ENCODE measurements at regions not wholly inside any gene's neighbourhood (a gene's known extent, or its start where the extent isn't known, plus 50 kb on each side); places are given as distances from the start of the nearest gene placed in this dataset.

DNA sequence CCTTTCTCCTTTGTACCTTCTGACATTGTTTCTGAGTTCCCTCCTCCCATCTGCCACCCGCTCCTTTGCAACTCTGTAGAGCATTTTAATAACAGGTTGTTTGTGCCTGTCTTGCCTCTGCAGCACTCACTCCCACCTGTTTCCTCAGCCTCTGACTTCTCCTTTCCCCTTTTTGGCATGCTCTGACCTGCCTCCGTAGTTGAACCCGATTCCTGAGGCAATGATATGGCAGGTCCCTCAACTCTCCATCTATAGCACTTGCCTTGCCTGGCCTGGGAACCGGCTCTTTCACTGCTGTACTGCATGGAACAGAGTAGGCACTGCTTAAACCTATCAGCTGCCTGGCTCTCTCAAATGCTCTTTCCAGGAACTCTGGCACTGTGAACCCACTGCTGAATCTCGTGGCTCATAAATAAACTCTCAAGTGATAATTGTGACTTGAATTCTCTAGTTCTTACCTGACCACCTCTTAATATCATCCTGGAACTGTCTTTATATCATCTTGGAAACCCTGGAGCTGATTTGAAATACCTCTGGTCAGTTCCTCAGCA lies 50.3 kb downstream of the UTRN start:
- Histone ChIP-seq H3K23ac (ENCODE audit: low read length) (no peak overlapping the region), H3K4me2 (ENCODE audit: low read length) (no peak overlapping the region), H3K4ac (ENCODE audit: low read depth, low read length) (no peak overlapping the region), H4K5ac (ENCODE audit: low read length) (no peak overlapping the region), H3K27me3 (ENCODE audit: insufficient read depth, low read length, poor library complexity) (no peaks in the 10 kb centered on the region), H3K4me3 (ENCODE audit: low read length) (no peak overlapping the region), H2BK15ac (replicated peaks; ENCODE audit: low read depth) (no peak overlapping the region), H4K8ac (ENCODE audit: low read depth, low read length) (no peak overlapping the region), H3K79me2 (ENCODE audit: control insufficient read depth, insufficient read depth, low read length) (peaks cover 37% of the 10 kb centered on the region), H3K27ac (ENCODE audit: low read depth, low read length) (no peak overlapping the region), H2BK120ac (ENCODE audit: low read depth, low read length) (no peak overlapping the region), H3K79me1 (ENCODE audit: low read length) (peaks cover 11% of the 10 kb centered on the region), H2BK5ac (ENCODE audit: low read length) (no peak overlapping the region), H3K18ac (ENCODE audit: low read length) (no peak overlapping the region), H3K4me1 (ENCODE audit: control insufficient read depth, low read depth, low read length) (peaks cover 5% of the 10 kb centered on the region), H3K9ac (ENCODE audit: low read length) (no peak overlapping the region), H3K36me3 (ENCODE audit: control insufficient read depth, insufficient read depth, low read length) (no peaks in the 10 kb centered on the region), H2AK5ac (ENCODE audit: low read length) (no peak overlapping the region), H3K56ac (ENCODE audit: low read length) (no peak overlapping the region)
- no CpG with 5 or more reads among the region's 5 CpGs for WGBS (ENCODE audit: extremely low coverage, insufficient coverage, low lambda C conversion rate)
- no peak for DNase-seq

DNA sequence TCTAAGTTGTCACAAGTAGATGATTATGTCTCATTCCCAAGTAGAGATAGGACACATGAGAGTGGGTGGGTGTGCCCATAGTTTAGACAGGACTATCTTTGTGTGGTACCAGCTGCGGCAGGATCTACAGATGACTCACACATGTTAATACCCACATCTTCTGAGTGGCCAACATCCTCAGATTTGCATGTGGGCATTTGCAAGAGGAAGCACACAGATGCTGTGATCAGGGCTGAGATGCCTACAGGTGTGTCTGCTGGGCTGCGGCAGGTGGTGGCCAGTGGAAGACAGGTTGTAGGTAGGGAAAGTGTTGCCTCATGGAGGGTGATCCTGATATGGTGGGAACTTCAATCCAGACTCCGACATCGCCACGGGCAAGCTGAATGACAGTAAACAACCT lies 50.8 kb downstream of the UTRN start:
- Histone ChIP-seq H3K56ac (ENCODE audit: low read length) (no peak overlapping the region), H2BK15ac (replicated peaks; ENCODE audit: low read depth) (no peak overlapping the region), H3K4ac (ENCODE audit: low read depth, low read length) (no peak overlapping the region), H3K36me3 (ENCODE audit: control insufficient read depth, insufficient read depth, low read length) (no peaks in the 10 kb centered on the region), H3K79me1 (ENCODE audit: low read length) (peaks cover 11% of the 10 kb centered on the region), H3K27me3 (ENCODE audit: insufficient read depth, low read length, poor library complexity) (no peaks in the 10 kb centered on the region), H4K8ac (ENCODE audit: low read depth, low read length) (no peak overlapping the region), H3K4me3 (ENCODE audit: low read length) (no peak overlapping the region), H3K27ac (ENCODE audit: low read depth, low read length) (no peak overlapping the region), H3K4me2 (ENCODE audit: low read length) (no peak overlapping the region), H2BK120ac (ENCODE audit: low read depth, low read length) (no peak overlapping the region), H3K23ac (ENCODE audit: low read length) (no peak overlapping the region), H3K79me2 (ENCODE audit: control insufficient read depth, insufficient read depth, low read length) (peaks cover 41% of the 10 kb centered on the region), H3K18ac (ENCODE audit: low read length) (no peak overlapping the region), H3K4me1 (ENCODE audit: control insufficient read depth, low read depth, low read length) (peaks cover 3% of the 10 kb centered on the region), H2BK5ac (ENCODE audit: low read length) (no peak overlapping the region), H2AK5ac (ENCODE audit: low read length) (no peak overlapping the region), H4K5ac (ENCODE audit: low read length) (no peak overlapping the region), H3K9ac (ENCODE audit: low read length) (no peak overlapping the region)
- no CpG with 5 or more reads among the region's 5 CpGs for WGBS (ENCODE audit: extremely low coverage, insufficient coverage, low lambda C conversion rate)
- no peak for DNase-seq

DNA sequence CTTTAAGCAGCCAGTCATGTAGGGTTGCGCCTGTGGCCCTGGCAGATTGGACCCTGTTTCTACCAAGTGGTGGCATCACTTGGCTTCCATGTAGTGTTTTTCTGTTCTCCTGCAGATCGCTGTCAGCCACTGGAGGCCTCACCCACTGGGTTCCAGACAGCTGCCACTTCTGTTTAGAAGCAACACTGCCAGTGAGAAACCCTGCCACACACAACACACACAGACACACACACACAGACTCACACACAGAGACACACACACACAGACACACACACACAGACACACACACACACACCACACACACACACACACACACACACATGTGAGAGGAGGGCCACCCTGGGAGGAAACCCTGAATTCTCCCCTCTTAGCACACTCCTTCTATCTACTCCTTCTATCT lies 51.8 kb downstream of the UTRN start:
- Histone ChIP-seq H3K79me2 (ENCODE audit: control insufficient read depth, insufficient read depth, low read length) (peaks cover 40% of the 10 kb centered on the region), H2BK5ac (ENCODE audit: low read length) (no peak overlapping the region), H3K18ac (ENCODE audit: low read length) (no peak overlapping the region), H3K23ac (ENCODE audit: low read length) (no peak overlapping the region), H3K4me1 (ENCODE audit: control insufficient read depth, low read depth, low read length) (no peaks in the 10 kb centered on the region), H3K4me3 (ENCODE audit: low read length) (no peak overlapping the region), H3K79me1 (ENCODE audit: low read length) (peaks cover 14% of the 10 kb centered on the region), H2BK120ac (ENCODE audit: low read depth, low read length) (no peak overlapping the region), H3K9ac (ENCODE audit: low read length) (no peak overlapping the region), H3K56ac (ENCODE audit: low read length) (no peak overlapping the region), H4K8ac (ENCODE audit: low read depth, low read length) (no peak overlapping the region), H4K5ac (ENCODE audit: low read length) (no peak overlapping the region), H3K27me3 (ENCODE audit: insufficient read depth, low read length, poor library complexity) (no peaks in the 10 kb centered on the region), H3K4me2 (ENCODE audit: low read length) (no peak overlapping the region), H3K27ac (ENCODE audit: low read depth, low read length) (no peak overlapping the region), H2AK5ac (ENCODE audit: low read length) (no peak overlapping the region), H2BK15ac (replicated peaks; ENCODE audit: low read depth) (no peak overlapping the region), H3K4ac (ENCODE audit: low read depth, low read length) (no peak overlapping the region), H3K36me3 (ENCODE audit: control insufficient read depth, insufficient read depth, low read length) (no peaks in the 10 kb centered on the region)
- DNase-seq: no peak
- no CpG with 5 or more reads among the region's 2 CpGs for WGBS (ENCODE audit: extremely low coverage, insufficient coverage, low lambda C conversion rate)

DNA sequence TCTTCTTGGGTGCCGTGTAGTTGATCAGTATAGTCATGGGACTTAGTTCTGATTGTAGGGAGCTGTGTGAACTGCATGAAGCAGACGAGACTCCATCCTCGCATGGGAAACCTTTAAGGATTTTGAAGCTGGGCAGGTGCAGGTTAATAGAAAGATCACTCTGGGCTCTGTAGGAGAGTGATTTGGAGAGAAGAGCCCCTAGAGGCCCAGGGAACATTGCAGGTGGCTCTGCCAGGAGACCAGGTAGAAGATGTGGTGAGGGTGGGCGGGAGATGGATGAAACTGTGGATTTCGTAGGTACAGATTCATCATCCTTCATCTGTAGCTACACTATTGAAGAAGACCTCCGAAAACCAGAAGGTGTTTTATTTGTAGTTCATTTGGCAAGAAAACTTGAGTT lies 53.3 kb downstream of the UTRN start:
- H3K79me2 ChIP-seq (ENCODE audit: control insufficient read depth, insufficient read depth, low read length): peaks cover 37% of the 10 kb centered on the region
- H3K56ac ChIP-seq (ENCODE audit: low read length): no peak overlapping the region
- no peak overlapping the region for H2BK120ac ChIP-seq (ENCODE audit: low read depth, low read length)
- H2BK5ac ChIP-seq (ENCODE audit: low read length): no peak overlapping the region
- no peak overlapping the region for H3K27ac ChIP-seq (ENCODE audit: low read depth, low read length)
- no peak overlapping the region for H3K9ac ChIP-seq (ENCODE audit: low read length)
- no CpG with 5 or more reads among the region's 6 CpGs for WGBS (ENCODE audit: extremely low coverage, insufficient coverage, low lambda C conversion rate)
- no peak overlapping the region for H3K23ac ChIP-seq (ENCODE audit: low read length)
- H4K5ac ChIP-seq (ENCODE audit: low read length): no peak overlapping the region
- no peak overlapping the region for H3K4ac ChIP-seq (ENCODE audit: low read depth, low read length)
- no peak overlapping the region for H3K4me3 ChIP-seq (ENCODE audit: low read length)
- H2AK5ac ChIP-seq (ENCODE audit: low read length): no peak overlapping the region
- no peak overlapping the region for H3K18ac ChIP-seq (ENCODE audit: low read length)
- no peak overlapping the region for H3K4me2 ChIP-seq (ENCODE audit: low read length)
- H4K8ac ChIP-seq (ENCODE audit: low read depth, low read length): no peak overlapping the region
- H3K79me1 ChIP-seq (ENCODE audit: low read length): peaks cover 16% of the 10 kb centered on the region
- H3K27me3 ChIP-seq (ENCODE audit: insufficient read depth, low read length, poor library complexity): no peaks in the 10 kb centered on the region
- no peaks in the 10 kb centered on the region for H3K36me3 ChIP-seq (ENCODE audit: control insufficient read depth, insufficient read depth, low read length)
- no peak overlapping the region for H2BK15ac ChIP-seq (replicated peaks; ENCODE audit: low read depth)
- H3K4me1 ChIP-seq (ENCODE audit: control insufficient read depth, low read depth, low read length): no peaks in the 10 kb centered on the region
- no peak for DNase-seq

DNA sequence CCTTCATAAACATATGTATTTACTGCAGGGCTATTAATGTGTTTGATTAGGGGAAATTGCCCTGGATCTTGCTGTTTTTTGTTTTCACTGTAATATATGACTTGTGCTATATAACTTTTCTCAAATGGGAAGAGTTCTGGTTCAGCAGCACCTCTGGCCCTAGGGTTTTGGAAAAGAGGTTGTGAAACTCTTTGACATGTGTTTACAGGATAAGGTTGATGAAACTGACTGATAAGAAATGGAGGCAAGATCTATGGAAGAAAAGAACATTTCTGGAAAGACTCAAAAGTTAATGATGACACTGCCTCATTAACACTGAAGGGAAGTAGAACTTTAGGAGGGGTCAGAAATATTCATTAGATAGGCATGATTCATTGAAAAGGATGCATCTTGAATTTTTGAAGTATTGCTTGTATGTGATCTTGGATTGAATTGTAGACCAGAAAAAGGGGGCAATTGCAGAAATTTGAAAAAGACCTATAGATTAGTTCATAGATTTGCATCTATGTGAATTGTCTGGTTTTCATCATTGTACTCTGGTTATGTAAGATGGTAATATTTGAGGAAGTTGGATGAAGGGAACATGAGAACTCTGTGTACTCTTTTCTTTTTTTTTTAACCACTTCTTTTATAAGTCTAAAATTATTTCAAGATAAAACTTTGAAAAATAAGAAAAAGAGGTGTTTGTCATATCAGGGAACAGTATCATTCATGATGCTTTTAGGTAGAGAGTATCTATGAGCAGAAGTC lies 54.0 kb downstream of the UTRN start:
- H3K18ac ChIP-seq (ENCODE audit: low read length): no peak overlapping the region
- H3K27me3 ChIP-seq (ENCODE audit: insufficient read depth, low read length, poor library complexity): no peaks in the 10 kb centered on the region
- no peak overlapping the region for H2BK5ac ChIP-seq (ENCODE audit: low read length)
- H2BK120ac ChIP-seq (ENCODE audit: low read depth, low read length): no peak overlapping the region
- H2AK5ac ChIP-seq (ENCODE audit: low read length): no peak overlapping the region
- H3K56ac ChIP-seq (ENCODE audit: low read length): no peak overlapping the region
- no peak overlapping the region for H3K9ac ChIP-seq (ENCODE audit: low read length)
- H3K27ac ChIP-seq (ENCODE audit: low read depth, low read length): no peak overlapping the region
- no peak overlapping the region for H3K23ac ChIP-seq (ENCODE audit: low read length)
- no peak overlapping the region for H4K8ac ChIP-seq (ENCODE audit: low read depth, low read length)
- no peak overlapping the region for H4K5ac ChIP-seq (ENCODE audit: low read length)
- H3K79me2 ChIP-seq (ENCODE audit: control insufficient read depth, insufficient read depth, low read length): peaks cover 35% of the 10 kb centered on the region
- no peak overlapping the region for H2BK15ac ChIP-seq (replicated peaks; ENCODE audit: low read depth)
- H3K4me2 ChIP-seq (ENCODE audit: low read length): no peak overlapping the region
- no peak overlapping the region for H3K4me3 ChIP-seq (ENCODE audit: low read length)
- no peaks in the 10 kb centered on the region for H3K4me1 ChIP-seq (ENCODE audit: control insufficient read depth, low read depth, low read length)
- peaks cover 16% of the 10 kb centered on the region for H3K79me1 ChIP-seq (ENCODE audit: low read length)
- no peaks in the 10 kb centered on the region for H3K36me3 ChIP-seq (ENCODE audit: control insufficient read depth, insufficient read depth, low read length)
- DNase-seq: no peak
- no peak overlapping the region for H3K4ac ChIP-seq (ENCODE audit: low read depth, low read length)
